HG02642 (cell line): ENCODE measurements at regions not wholly inside any gene's neighbourhood (a gene's known extent, or its start where the extent isn't known, plus 50 kb on each side); places are given as distances from the start of the nearest gene placed in this dataset.

Experiments
- ATAC-seq: cut with Tn5 transposase; IDR thresholded peaks from one replicate; pipeline ENCODE4 v1.9.1; 2021; ENCODE audit warnings: mild to moderate bottlenecking; ENCODE audit not compliant: unreplicated experiment, poor library complexity

DNA sequence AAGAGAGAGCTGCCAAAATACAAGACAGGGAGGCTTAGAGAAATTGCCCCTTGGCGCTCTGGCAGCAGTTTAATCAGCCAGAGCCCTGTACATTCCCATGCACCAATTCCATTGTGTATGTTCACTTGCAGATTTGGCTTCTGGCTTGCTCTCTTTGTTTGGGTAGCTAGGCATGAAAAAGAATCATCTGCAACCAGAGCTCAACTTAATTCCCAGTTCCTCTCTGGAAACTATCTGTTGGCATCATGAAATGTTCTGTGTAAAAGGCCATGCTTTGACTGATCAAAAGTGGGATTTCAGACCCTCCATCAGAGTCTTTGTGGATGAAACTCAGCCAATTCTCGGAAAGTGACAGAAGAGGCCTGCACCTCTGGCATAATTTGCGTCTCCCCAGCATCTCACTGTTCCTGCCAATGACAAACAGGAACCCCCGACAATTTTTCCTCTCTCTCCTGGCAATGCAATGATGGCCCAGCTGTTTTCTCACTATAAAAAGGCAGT, 53.8 kb upstream of the RAD23B start:
- no peak for ATAC-seq
